HepG2 (cell line): ENCODE measurements at regions not wholly inside any gene's neighbourhood (a gene's known extent, or its start where the extent isn't known, plus 50 kb on each side); places are given as distances from the start of the nearest gene placed in this dataset.

Source experiments
- ATAC-seq: fragments of 200-7000 bp; cut with Tn5 transposase; 3 replicates; pipeline ENCODE4 v1.9.1; 2020; ENCODE audit warnings: mild to moderate bottlenecking, moderate library complexity
- BruUV-seq: library from RNA; stranded (reverse); fragments of 400-500 nt; replicated peaks from 2 replicates; lab custom pipeline; 2021; lab: Mats Ljungman, UMichigan
- CTCF ChIA-PET: fragments of 300-600 bp; formaldehyde crosslinking; extraction: SDS; loops from one replicate; lab custom pipeline; 2021; ENCODE audit warnings: low total read pairs, inconsistent platforms, low intra/inter-chr PET ratio; lab: Yijun Ruan, JAX
- POLR2A ChIA-PET: fragments of 350-600 bp; sonication (Branson Sonifier 250); formaldehyde crosslinking; loops from one replicate; lab custom pipeline; 2020; ENCODE audit warnings: antibody characterized with exemption, inconsistent platforms; lab: Yijun Ruan, JAX
- DNase-seq: peaks from one replicate; pipeline ENCODE4 v3.0.0-alpha.2; 2015; ENCODE audit warnings: low spot score
- FAIRE-seq: peaks from 3 replicates; lab custom pipeline; 2011; peaks lifted over from hg19 to GRCh38; lab: Jason Lieb, UNC
- H2AFZ ChIP-seq: one replicate; pipeline ENCODE4 v1.6.1; 2011; ENCODE audit warnings: low read length, inconsistent platforms
- H3K27ac ChIP-seq: fragments of 300-600 bp; 3 replicates; pipeline ENCODE4 v1.8.0; 2011; ENCODE audit warnings: mixed run types, mild to moderate bottlenecking, mixed read lengths, low read length, inconsistent platforms; ENCODE audit not compliant: insufficient read depth; ENCODE audit errors: extremely low read length
- H3K27me3 ChIP-seq, 2 experiments: fragments of 200-600 bp in 1 of 2; 2 replicates in 1 of 2; 3 replicates in 1 of 2; pipeline versions ENCODE4 v1.6.0 to v1.8.0; 2011; ENCODE audit warnings: low read length in 2 of 2, mild to moderate bottlenecking in 2 of 2, moderate library complexity in 2 of 2, inconsistent platforms in 1 of 2; ENCODE audit not compliant: insufficient read depth in 2 of 2, control insufficient read depth in 1 of 2
- H3K36me3 ChIP-seq, 2 experiments: fragments of 200-600 bp in 1 of 2; replicated peaks in 1 of 2; 2 replicates in 1 of 2; 3 replicates in 1 of 2; pipeline versions ENCODE4 v1.5.1 to v1.8.0; 2011; ENCODE audit warnings: low read length in 2 of 2, inconsistent platforms in 1 of 2; ENCODE audit not compliant: insufficient read depth in 2 of 2, control insufficient read depth in 1 of 2
- H3K4me1 ChIP-seq: 2 replicates; pipeline ENCODE4 v1.5.1; 2012; ENCODE audit warnings: low read length, inconsistent platforms; ENCODE audit not compliant: insufficient read depth
- H3K4me2 ChIP-seq: 2 replicates; pipeline ENCODE4 v1.6.0; 2011; ENCODE audit warnings: low read depth, low read length, inconsistent platforms
- H3K4me3 ChIP-seq, 3 experiments: fragments of 200-600 bp in 1 of 3; sonication (generic), shearing (Covaris generic) in 1 of 3; replicated peaks in 1 of 3; 2 replicates each; pipeline ENCODE4 v1.5.1; 2011 to 2016; ENCODE audit warnings: low read length in 3 of 3, inconsistent platforms in 2 of 3, low read depth in 2 of 3, mild to moderate bottlenecking in 2 of 3, control low read depth in 1 of 3, mixed read lengths in 1 of 3; ENCODE audit not compliant: insufficient read depth in 1 of 3
- H3K79me2 ChIP-seq: one replicate; pipeline ENCODE4 v1.6.1; 2011; ENCODE audit warnings: low read length, inconsistent platforms; ENCODE audit not compliant: insufficient read depth
- H3K9ac ChIP-seq: 2 replicates; pipeline ENCODE4 v1.6.0; 2011; ENCODE audit warnings: mild to moderate bottlenecking, low read depth, low read length, inconsistent platforms; ENCODE audit not compliant: insufficient read depth
- H3K9me3 ChIP-seq: 2 replicates; pipeline ENCODE4 v1.5.1; 2012; ENCODE audit warnings: mild to moderate bottlenecking, low read length
- H4K20me1 ChIP-seq: 2 replicates; pipeline ENCODE4 v1.6.0; 2011; ENCODE audit warnings: inconsistent platforms, mild to moderate bottlenecking, low read length, moderate library complexity; ENCODE audit not compliant: insufficient read depth
- YEATS4 ChIP-seq: sonication (generic); formaldehyde crosslinking; IDR thresholded peaks from 2 replicates; pipeline ENCODE4 v1.4.0; 2020; ENCODE audit warnings: missing genetic modification reagents, borderline replicate concordance
- WGBS: methylation state at CpG from one replicate; pipeline ENCODE4 v1.1.6; 2017; ENCODE audit warnings: low lambda C conversion rate; 5-methylcytosine and 5-hydroxymethylcytosine counted together
- in situ Hi-C: cut with HindIII; loops from 2 replicates; pipeline ENCODE4 v1.10.0; 2017; ENCODE audit warnings: low pct_unique_long_range_greater_than_20kb; ENCODE audit not compliant: extremely low pct_ligation_motif_present
- intact Hi-C: fragments of 100-400 bp; cut with micrococcal nuclease; formaldehyde crosslinking; loops from one replicate; pipeline ENCODE4 v1.10.0; 2022; ENCODE audit not compliant: unreplicated experiment
- TF ChIP-seq, protein P1 (sequence below): sonication (generic); formaldehyde crosslinking; IDR thresholded peaks from 2 replicates; pipeline ENCODE4 v1.4.0; 2020; ENCODE audit warnings: missing genetic modification reagents, mild to moderate bottlenecking, borderline replicate concordance

DNA sequence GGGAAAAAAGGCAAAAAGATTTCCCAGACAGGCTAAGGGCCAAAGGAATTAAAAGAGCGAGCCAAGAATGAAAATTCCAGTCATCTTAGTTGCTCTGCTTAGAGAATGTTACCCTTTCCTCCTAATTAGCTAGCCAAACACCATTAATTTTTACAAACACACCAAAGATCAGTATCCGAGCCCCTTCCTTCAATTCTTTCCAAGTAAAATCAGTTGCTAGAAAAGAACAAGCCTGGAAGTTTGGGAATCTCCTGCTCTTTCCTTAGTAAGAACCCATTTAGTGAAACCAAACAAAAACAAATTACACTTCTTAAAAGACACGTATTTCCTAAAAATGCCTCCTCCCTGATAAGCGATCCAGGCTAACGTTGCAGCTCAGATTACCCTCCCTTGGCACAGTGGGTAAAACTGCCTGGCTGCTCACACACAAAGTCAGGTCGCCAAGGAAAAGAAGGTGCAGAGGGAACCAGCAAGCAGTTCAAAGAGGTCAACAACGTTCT, 57.1 kb upstream of the ABLIM1 start (continued):
- TF ChIP-seq, protein P1, sequence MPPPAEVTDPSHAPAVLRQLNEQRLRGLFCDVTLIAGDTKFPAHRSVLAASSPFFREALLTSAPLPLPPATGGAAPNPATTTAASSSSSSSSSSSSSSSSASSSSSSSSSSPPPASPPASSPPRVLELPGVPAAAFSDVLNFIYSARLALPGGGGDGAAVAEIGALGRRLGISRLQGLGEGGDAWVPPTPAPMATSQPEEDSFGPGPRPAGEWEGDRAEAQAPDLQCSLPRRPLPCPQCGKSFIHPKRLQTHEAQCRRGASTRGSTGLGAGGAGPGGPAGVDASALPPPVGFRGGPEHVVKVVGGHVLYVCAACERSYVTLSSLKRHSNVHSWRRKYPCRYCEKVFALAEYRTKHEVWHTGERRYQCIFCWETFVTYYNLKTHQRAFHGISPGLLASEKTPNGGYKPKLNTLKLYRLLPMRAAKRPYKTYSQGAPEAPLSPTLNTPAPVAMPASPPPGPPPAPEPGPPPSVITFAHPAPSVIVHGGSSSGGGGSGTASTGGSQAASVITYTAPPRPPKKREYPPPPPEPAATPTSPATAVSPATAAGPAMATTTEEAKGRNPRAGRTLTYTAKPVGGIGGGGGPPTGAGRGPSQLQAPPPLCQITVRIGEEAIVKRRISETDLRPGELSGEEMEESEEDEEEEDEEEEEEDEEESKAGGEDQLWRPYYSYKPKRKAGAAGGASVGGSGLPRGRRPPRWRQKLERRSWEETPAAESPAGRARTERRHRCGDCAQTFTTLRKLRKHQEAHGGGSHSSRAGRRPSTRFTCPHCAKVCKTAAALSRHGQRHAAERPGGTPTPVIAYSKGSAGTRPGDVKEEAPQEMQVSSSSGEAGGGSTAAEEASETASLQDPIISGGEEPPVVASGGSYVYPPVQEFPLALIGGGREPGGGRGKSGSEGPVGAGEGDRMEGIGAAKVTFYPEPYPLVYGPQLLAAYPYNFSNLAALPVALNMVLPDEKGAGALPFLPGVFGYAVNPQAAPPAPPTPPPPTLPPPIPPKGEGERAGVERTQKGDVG (CRISPR knock-in tag) = no peak

DNA sequence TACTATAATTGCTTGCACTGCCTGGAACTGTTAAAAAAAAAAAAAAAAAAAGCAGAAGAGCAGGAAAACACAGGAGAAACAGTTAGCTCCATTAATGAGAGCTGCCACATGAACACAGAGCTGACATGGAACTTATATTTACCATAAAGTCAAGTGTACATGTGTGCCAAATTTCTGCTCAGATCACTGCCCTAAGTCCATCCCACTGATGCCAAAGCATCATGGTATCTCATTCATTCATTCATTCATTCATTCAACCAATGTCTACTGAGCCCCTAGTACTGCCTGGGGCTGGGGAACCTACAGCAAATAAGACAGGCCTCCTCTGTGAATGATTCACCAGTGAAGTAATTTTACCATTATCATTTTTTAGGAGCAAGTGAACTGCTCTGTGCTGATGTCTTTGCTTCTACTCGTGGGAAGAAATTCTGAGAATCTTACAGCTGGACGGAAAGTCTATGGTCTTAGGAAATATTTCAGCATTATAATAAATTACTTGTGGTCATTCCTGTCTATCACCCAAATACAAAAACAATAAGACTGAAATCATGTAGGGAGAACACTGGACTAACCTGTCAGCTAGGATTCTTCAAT, 58.8 kb upstream of the ABLIM1 start:
- WGBS = 59% methylated on average over 2 of the region's 2 CpGs

More for the DNA sequence above, 58.8 kb upstream of the ABLIM1 start:
- Histone ChIP-seq H3K27ac (no peak overlapping the region), H2AFZ (no peak overlapping the region), H3K4me2 (no peak overlapping the region), H3K79me2 (no peaks in the 10 kb centered on the region), H3K9me3 (no peaks in the 10 kb centered on the region), H3K9ac (no peak overlapping the region), H4K20me1 (no peaks in the 10 kb centered on the region), H3K27me3 (no peaks in the 10 kb centered on the region; a peak in 2 of 5 replicates)
- ChIA-PET POLR2A (no interaction called here), CTCF (no interaction called here)
- no peak for ATAC-seq
- no TSS peak for BruUV-seq
- intact Hi-C loops = loop anchor here (10.0 kb wide), 1 partner anchor 408 kb away; no protein-coding TSS in a partner anchor
- in situ Hi-C loops = no loop called here
- no peak for DNase-seq
- no peak for TF ChIP-seq YEATS4 (CRISPR knock-in tag)
- TF ChIP-seq, all 625 proteins: peak for 0
- H3K36me3 ChIP-seq = no peaks in the 10 kb centered on the region
- no peak overlapping the region for H3K4me3 ChIP-seq
- FAIRE-seq = no peak
- peaks cover 28% of the 10 kb centered on the region for H3K4me1 ChIP-seq
